Naive thymus-derived CD4-positive, alpha-beta T cell (primary cell): ENCODE measurements at regions not wholly inside any gene's neighbourhood (a gene's known extent, or its start where the extent isn't known, plus 50 kb on each side); places are given as distances from the start of the nearest gene placed in this dataset.

Source experiments
- ATAC-seq: fragments of 150-1000 bp; cut with Tn5 transposase; 2 replicates; pipeline ENCODE4 v1.10.0; 2021; ENCODE audit warnings: mild to moderate bottlenecking, moderate library complexity
- CTCF ChIA-PET: fragments of 350-600 bp; sonication (Branson Sonifier 250); formaldehyde crosslinking; loops from one replicate; lab custom pipeline; 2021; ENCODE audit warnings: antibody characterized with exemption; lab: Charles Lee
- POLR2A ChIA-PET: fragments of 350-600 bp; sonication (Branson Sonifier 250); formaldehyde crosslinking; loops from one replicate; lab custom pipeline; 2021; ENCODE audit warnings: antibody characterized with exemption, inconsistent platforms; lab: Charles Lee
- DNase-seq, 9 donors: peaks; one replicate each; pipeline versions ENCODE4 v3.0.0 to v3.0.0-alpha.2; 2020 to 2022; ENCODE audit warnings: mixed read lengths in 1 of 9
- H3K27ac ChIP-seq: one replicate; pipeline ENCODE4 v1.7.0; 2013; ENCODE audit warnings: mild to moderate bottlenecking, low read depth, low read length, moderate library complexity
- H3K27me3 ChIP-seq, 2 donors: one replicate each; pipeline ENCODE4 v1.7.0; 2013; ENCODE audit warnings: low read length in 2 of 2, mild to moderate bottlenecking in 2 of 2, moderate library complexity in 2 of 2; ENCODE audit not compliant: control insufficient read depth in 2 of 2, insufficient read depth in 2 of 2
- H3K36me3 ChIP-seq, 3 experiments: 1 replicate in 2 of 3; 2 replicates in 1 of 3; pipeline ENCODE4 v1.7.0; 2013; ENCODE audit warnings: low read length in 3 of 3, mild to moderate bottlenecking in 3 of 3, moderate library complexity in 1 of 3; ENCODE audit not compliant: insufficient read depth in 3 of 3, control insufficient read depth in 2 of 3
- H3K4me1 ChIP-seq, 2 donors: one replicate each; pipeline ENCODE4 v1.7.0; 2013; ENCODE audit warnings: low read length in 2 of 2, mild to moderate bottlenecking in 2 of 2, moderate library complexity in 1 of 2; ENCODE audit not compliant: control insufficient read depth in 2 of 2, insufficient read depth in 2 of 2
- H3K4me3 ChIP-seq: 2 replicates; pipeline ENCODE4 v1.7.0; 2013; ENCODE audit warnings: mild to moderate bottlenecking, low read length
- H3K9me3 ChIP-seq, 3 experiments: 1 replicate in 2 of 3; 2 replicates in 1 of 3; pipeline ENCODE4 v1.7.0; 2013; ENCODE audit warnings: low read length in 3 of 3; ENCODE audit not compliant: control insufficient read depth in 2 of 3
- H3K27ac Mint-ChIP-seq, 9 donors: one replicate each; pipeline ENCODE4 v1.8.0; 2020 to 2022; ENCODE audit warnings: mixed read lengths in 9 of 9, mild to moderate bottlenecking in 8 of 9, moderate library complexity in 5 of 9, inconsistent platforms in 2 of 9
- H3K27me3 Mint-ChIP-seq, 5 donors: one replicate each; pipeline ENCODE4 v1.8.0; 2021 to 2022; ENCODE audit warnings: mixed read lengths in 5 of 5, mild to moderate bottlenecking in 1 of 5
- H3K36me3 Mint-ChIP-seq, 5 donors: one replicate each; pipeline ENCODE4 v1.8.0; 2020 to 2022; ENCODE audit warnings: mixed read lengths in 5 of 5, mild to moderate bottlenecking in 3 of 5, inconsistent platforms in 1 of 5
- H3K4me1 Mint-ChIP-seq, 7 donors: one replicate each; pipeline ENCODE4 v1.8.0; 2020 to 2022; ENCODE audit warnings: mixed read lengths in 7 of 7, mild to moderate bottlenecking in 3 of 7, inconsistent platforms in 1 of 7
- H3K4me3 Mint-ChIP-seq, 10 donors: one replicate each; pipeline ENCODE4 v1.8.0; 2020 to 2022; ENCODE audit warnings: mild to moderate bottlenecking in 10 of 10, mixed read lengths in 10 of 10, moderate library complexity in 6 of 10, inconsistent platforms in 2 of 10
- H3K9me3 Mint-ChIP-seq, 11 donors: one replicate each; pipeline ENCODE4 v1.8.0; 2020 to 2022; ENCODE audit warnings: mixed read lengths in 11 of 11, mild to moderate bottlenecking in 4 of 11, inconsistent platforms in 1 of 11, moderate library complexity in 1 of 11
- intact Hi-C, 2 donors: fragments of 100-400 bp; cut with micrococcal nuclease; formaldehyde crosslinking; loops; one replicate each; pipeline ENCODE4 v1.15.1; 2023

DNA sequence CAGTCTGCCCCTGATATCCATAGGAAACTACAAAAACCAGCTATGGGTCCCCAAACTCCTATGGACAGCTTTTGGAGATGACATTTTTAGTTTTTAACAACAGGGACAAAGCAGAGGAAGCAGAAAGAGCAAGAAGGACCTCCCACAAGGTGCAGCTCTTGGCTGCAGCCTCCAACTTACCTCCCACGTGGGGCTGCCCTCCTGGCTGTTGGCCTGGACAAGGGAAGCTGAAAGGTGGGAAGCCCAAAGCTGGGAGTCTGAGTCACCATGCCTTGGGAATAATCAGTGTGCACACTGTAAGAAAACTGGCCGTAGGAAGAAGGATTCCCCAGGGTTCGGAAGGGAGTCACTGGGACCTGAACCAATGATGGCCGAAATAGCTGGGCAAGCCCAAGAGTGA lies 51.8 kb upstream of the PAX1 start:
- no peak overlapping the region for H3K4me3 ChIP-seq
- H3K9me3 Mint-ChIP-seq: peaks cover 0 to 3% (median 0%) of the 10 kb centered on the region in 11 donors
- ChIA-PET CTCF (no interaction called here), POLR2A (no interaction called here)
- no peaks in the 10 kb centered on the region for H3K9me3 ChIP-seq
- intact Hi-C loops: no loop called here
- H3K27ac ChIP-seq: no peak overlapping the region
- H3K27ac Mint-ChIP-seq: no peak overlapping the region
- H3K4me1 ChIP-seq: no peaks in the 10 kb centered on the region
- no peak for DNase-seq
- no peaks in the 10 kb centered on the region for H3K4me1 Mint-ChIP-seq
- no peak overlapping the region for H3K4me3 Mint-ChIP-seq
- peaks cover 3 to 21% (median 16%) of the 10 kb centered on the region in 5 donors for H3K27me3 Mint-ChIP-seq
- H3K36me3 ChIP-seq: no peaks in the 10 kb centered on the region
- H3K36me3 Mint-ChIP-seq: no peaks in the 10 kb centered on the region
- peaks cover 0 to 5% of the 10 kb centered on the region in 2 donors for H3K27me3 ChIP-seq
- no peak for ATAC-seq

DNA sequence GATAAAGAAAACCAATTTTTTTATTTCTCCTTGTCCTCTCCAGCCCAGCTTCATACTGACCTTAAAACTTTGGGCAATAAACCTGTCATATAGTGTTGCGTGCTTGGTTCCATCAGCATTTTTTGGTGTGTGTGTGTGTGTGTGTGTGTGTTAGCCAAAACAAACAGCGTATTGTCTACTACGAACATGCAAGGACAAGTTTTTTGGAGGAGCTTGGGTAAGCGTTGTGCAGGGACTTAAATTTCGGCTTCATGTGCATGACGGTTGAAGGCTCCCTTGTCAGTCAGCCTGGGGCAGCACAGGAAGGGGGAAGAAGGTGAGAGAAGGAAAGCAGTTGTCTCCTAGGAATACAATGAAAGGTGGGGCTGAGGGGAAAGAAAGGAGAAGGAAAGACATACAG lies 62.0 kb upstream of the PAX1 start:
- H3K27ac ChIP-seq: no peak overlapping the region

DNA sequence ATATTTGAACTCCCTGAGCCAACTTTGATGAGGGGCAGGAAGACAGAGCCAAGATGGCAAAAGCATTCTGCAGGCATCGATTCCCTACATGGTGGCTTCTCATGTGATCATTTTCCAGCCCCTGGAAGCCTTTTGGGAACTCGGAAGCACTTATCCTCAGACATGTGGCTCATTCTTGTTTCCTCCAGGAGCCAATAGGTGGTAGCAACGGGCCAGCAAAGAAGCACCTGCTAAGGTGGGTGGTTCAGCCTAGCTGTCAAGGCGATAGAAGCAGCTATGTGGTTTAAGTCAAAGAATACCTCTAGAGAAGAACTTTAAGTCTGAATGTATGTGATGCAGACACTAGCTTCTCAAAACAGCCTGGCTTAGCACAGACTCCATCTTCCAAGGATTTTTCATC lies 64.9 kb upstream of the PAX1 start:
- POLR2A ChIA-PET: no interaction called here
- no peaks in the 10 kb centered on the region for H3K4me1 ChIP-seq
- intact Hi-C loops: no loop called here

More for the DNA sequence above, 62.0 kb upstream of the PAX1 start:
- H3K36me3 ChIP-seq: no peaks in the 10 kb centered on the region
- ATAC-seq (no peak), DNase-seq (no peak)
- no peaks in the 10 kb centered on the region for H3K4me1 ChIP-seq
- CTCF ChIA-PET: interaction anchor here (1.1 kb wide), 1 partner anchor 12 kb away, joined by 3 read pairs; no protein-coding TSS in a partner anchor
- no peak overlapping the region for H3K27ac Mint-ChIP-seq
- no peaks in the 10 kb centered on the region for H3K27me3 ChIP-seq
- no peaks in the 10 kb centered on the region for H3K4me1 Mint-ChIP-seq
- POLR2A ChIA-PET: no interaction called here
- no peak overlapping the region for H3K4me3 ChIP-seq
- H3K4me3 Mint-ChIP-seq: no peak overlapping the region
- H3K27me3 Mint-ChIP-seq: peaks cover 0 to 25% (median 15%) of the 10 kb centered on the region in 5 donors
- peaks cover 0 to 38% (median 13%) of the 10 kb centered on the region in 11 donors for H3K9me3 Mint-ChIP-seq
- H3K9me3 ChIP-seq: peaks cover 0 to 4% (median 0%) of the 10 kb centered on the region in 3 experiments
- intact Hi-C loops: no loop called here
- peaks cover 0 to 7% (median 0%) of the 10 kb centered on the region in 5 donors for H3K36me3 Mint-ChIP-seq

DNA sequence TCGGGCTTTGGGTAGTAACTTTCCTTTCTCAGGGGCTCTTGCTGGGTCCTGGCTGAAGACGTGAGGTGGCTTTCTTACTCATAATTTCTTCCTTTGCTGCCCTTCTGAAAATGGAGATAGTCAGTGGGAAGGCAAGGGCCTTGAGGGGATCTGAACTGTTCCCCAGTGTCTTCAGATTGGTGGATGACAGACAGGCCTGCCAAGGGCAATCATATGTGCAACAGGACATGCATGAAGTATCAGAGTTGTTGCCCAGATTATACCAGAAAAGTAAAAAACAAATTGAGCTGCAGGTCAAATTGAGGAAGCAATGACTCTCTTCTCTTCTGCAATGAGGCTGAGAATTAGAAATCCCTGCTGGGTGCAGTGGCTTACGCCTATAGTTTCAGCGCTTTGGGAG lies 71.6 kb upstream of the PAX1 start:
- H3K4me1 Mint-ChIP-seq: no peaks in the 10 kb centered on the region
- H3K27me3 ChIP-seq: no peaks in the 10 kb centered on the region
- no peaks in the 10 kb centered on the region for H3K9me3 ChIP-seq
- no peak overlapping the region for H3K4me3 ChIP-seq
- CTCF ChIA-PET: interaction anchor here (0.8 kb wide), 1 partner anchor 130 kb away, joined by 3 read pairs; no protein-coding TSS in a partner anchor
- ATAC-seq (no peak), DNase-seq (no peak)
- no peak overlapping the region for H3K4me3 Mint-ChIP-seq
- no peaks in the 10 kb centered on the region for H3K36me3 ChIP-seq
- no peak overlapping the region for H3K27ac ChIP-seq
- intact Hi-C loops: no loop called here
- POLR2A ChIA-PET: interaction anchor here (0.6 kb wide), 1 partner anchor 25 kb away, joined by 3 read pairs; no protein-coding TSS in a partner anchor
- H3K4me1 ChIP-seq: no peaks in the 10 kb centered on the region
- no peaks in the 10 kb centered on the region for H3K36me3 Mint-ChIP-seq
- peaks cover 0 to 35% (median 32%) of the 10 kb centered on the region in 5 donors for H3K27me3 Mint-ChIP-seq
- no peak overlapping the region for H3K27ac Mint-ChIP-seq
- H3K9me3 Mint-ChIP-seq: peaks cover 0 to 2% (median 0%) of the 10 kb centered on the region in 11 donors

More for the DNA sequence above, 64.9 kb upstream of the PAX1 start:
- no peak overlapping the region for H3K27ac Mint-ChIP-seq
- peaks cover 0 to 17% (median 9%) of the 10 kb centered on the region in 11 donors for H3K9me3 Mint-ChIP-seq
- H3K27me3 Mint-ChIP-seq: peaks cover 0 to 25% (median 18%) of the 10 kb centered on the region in 5 donors
- H3K4me3 ChIP-seq: no peak overlapping the region
- CTCF ChIA-PET: no interaction called here
- H3K4me1 Mint-ChIP-seq: no peaks in the 10 kb centered on the region
- H3K36me3 Mint-ChIP-seq: peaks cover 0 to 4% (median 0%) of the 10 kb centered on the region in 5 donors
- ATAC-seq: no peak
- no peak overlapping the region for H3K4me3 Mint-ChIP-seq
- no peak overlapping the region for H3K27ac ChIP-seq
- H3K9me3 ChIP-seq: no peaks in the 10 kb centered on the region
- no peaks in the 10 kb centered on the region for H3K27me3 ChIP-seq
- no peak for DNase-seq
- no peaks in the 10 kb centered on the region for H3K36me3 ChIP-seq

DNA sequence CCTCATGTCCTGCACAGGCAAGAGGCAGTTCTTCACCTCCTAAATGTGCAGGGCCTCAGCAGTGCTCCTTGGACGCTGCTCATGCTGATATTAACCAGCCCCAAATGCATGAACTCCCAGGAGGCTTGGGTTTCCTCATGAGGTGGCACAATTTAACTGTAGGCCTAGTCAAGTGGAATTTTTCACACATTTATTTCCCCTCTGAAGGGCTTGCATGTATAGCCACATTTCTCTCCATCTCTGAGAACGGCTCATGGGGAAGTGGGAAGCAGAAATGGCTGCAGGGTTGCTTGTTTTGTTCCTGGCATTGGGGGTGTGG lies 72.8 kb upstream of the PAX1 start:
- Mint-ChIP-seq H3K27me3 (peaks cover 0 to 40% (median 32%) of the 10 kb centered on the region in 5 donors), H3K27ac (no peak overlapping the region), H3K36me3 (no peaks in the 10 kb centered on the region), H3K9me3 (peaks cover 0 to 3% (median 0%) of the 10 kb centered on the region in 11 donors), H3K4me3 (no peak overlapping the region), H3K4me1 (no peaks in the 10 kb centered on the region)
- intact Hi-C loops: no loop called here
- CTCF ChIA-PET: no interaction called here
- Histone ChIP-seq H3K4me3 (no peak overlapping the region), H3K36me3 (no peaks in the 10 kb centered on the region), H3K27me3 (no peaks in the 10 kb centered on the region), H3K27ac (no peak overlapping the region), H3K4me1 (no peaks in the 10 kb centered on the region), H3K9me3 (no peaks in the 10 kb centered on the region)
- POLR2A ChIA-PET: no interaction called here
- ATAC-seq (no peak), DNase-seq (no peak)

DNA sequence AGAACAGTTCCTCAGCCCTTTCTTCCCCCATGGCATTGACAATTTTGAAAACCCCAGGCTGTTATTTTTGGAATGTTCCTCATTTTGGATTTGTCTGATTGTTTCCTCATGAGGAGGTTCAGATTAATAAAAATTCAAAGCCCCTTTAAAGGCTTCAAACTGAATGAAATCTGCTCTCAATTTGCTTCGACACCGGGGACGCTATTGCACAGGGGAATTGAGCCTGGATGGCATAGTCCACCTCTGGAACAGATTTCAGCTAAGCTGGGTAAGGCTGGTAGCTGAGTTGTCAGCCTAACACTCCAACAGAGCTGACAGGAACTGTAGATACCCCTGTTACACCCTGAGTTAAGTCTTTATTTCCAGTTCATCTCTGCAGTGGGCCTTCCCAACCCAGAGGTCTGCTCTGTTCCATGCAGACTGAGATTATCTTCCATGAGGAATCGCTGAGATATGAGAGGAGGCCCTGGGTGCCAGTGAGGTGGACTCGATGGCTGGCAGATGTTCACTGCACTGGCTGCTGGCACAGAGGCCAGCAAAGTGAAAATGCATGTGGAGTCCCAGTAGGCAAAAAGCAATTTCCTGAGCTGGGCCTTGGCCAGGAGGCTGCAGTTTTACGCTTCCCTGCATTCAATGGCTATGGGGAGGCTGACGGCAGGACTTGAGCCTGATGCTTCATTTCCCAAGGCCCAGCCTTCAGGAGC lies 73.3 kb upstream of the PAX1 start:
- no peaks in the 10 kb centered on the region for H3K9me3 ChIP-seq
- H3K27me3 ChIP-seq: no peaks in the 10 kb centered on the region
- ChIA-PET POLR2A (no interaction called here), CTCF (no interaction called here)
- no peak overlapping the region for H3K27ac Mint-ChIP-seq
- H3K36me3 ChIP-seq: no peaks in the 10 kb centered on the region
- H3K4me1 Mint-ChIP-seq: no peaks in the 10 kb centered on the region
- H3K4me1 ChIP-seq: no peaks in the 10 kb centered on the region
- peaks cover 0 to 3% (median 0%) of the 10 kb centered on the region in 11 donors for H3K9me3 Mint-ChIP-seq
- H3K27me3 Mint-ChIP-seq: peaks cover 0 to 44% (median 36%) of the 10 kb centered on the region in 5 donors
- no peak overlapping the region for H3K4me3 Mint-ChIP-seq
- H3K36me3 Mint-ChIP-seq: no peaks in the 10 kb centered on the region
- H3K4me3 ChIP-seq: no peak overlapping the region
- no peak overlapping the region for H3K27ac ChIP-seq
- ATAC-seq (no peak), DNase-seq (no peak)
- intact Hi-C loops: no loop called here

DNA sequence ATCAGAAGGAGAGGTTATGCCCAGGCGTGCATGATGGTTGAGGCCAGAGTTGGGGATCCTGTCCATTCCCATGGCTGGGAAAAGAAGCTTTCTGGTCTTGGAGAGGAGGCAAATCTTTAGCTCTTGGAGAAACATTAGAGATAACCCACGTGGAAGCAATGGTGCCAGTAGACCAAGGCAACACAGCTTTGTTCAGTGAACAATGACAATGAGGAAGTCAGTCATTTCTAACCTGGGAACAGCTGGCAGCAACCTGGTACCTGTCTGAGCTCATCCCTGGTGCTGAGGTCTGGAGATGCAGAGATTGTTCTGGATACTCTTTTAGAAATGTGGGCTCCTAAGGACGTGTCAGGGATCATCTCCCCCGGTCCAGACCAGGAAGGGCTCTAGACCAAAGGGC lies 76.7 kb upstream of the PAX1 start:
- H3K36me3 ChIP-seq: no peaks in the 10 kb centered on the region
- no peak for ATAC-seq

More for the DNA sequence above, 76.7 kb upstream of the PAX1 start:
- Histone ChIP-seq H3K4me3 (no peak overlapping the region), H3K27me3 (no peaks in the 10 kb centered on the region), H3K4me1 (no peaks in the 10 kb centered on the region), H3K27ac (no peak overlapping the region), H3K9me3 (no peaks in the 10 kb centered on the region)
- H3K27me3 Mint-ChIP-seq: peaks cover 2 to 62% (median 43%) of the 10 kb centered on the region in 5 donors
- CTCF ChIA-PET: no interaction called here
- H3K36me3 Mint-ChIP-seq: no peaks in the 10 kb centered on the region
- no peak overlapping the region for H3K4me3 Mint-ChIP-seq
- no peaks in the 10 kb centered on the region for H3K4me1 Mint-ChIP-seq
- peaks cover 0 to 3% (median 0%) of the 10 kb centered on the region in 11 donors for H3K9me3 Mint-ChIP-seq
- no peak overlapping the region for H3K27ac Mint-ChIP-seq
- intact Hi-C loops: no loop called here
- DNase-seq: no peak
- POLR2A ChIA-PET: no interaction called here
